T-helper 17 cell (primary cell): ENCODE measurements at regions not wholly inside any gene's neighbourhood (a gene's known extent, or its start where the extent isn't known, plus 50 kb on each side); places are given as distances from the start of the nearest gene placed in this dataset.
A peak's percentile ranks its signal among the peaks of the same experiment; 100 is the strongest.

Source experiments
- ATAC-seq: fragments of 150-1000 bp; cut with Tn5 transposase; 2 replicates; pipeline ENCODE4 v1.10.0; 2021; ENCODE audit warnings: mild to moderate bottlenecking, moderate library complexity
- DNase-seq, 3 donors: peaks; one replicate each; pipeline versions ENCODE4 v3.0.0 to v3.0.0-alpha.2; 2020 to 2021
- H3K9me3 ChIP-seq: one replicate; pipeline ENCODE4 v1.7.0; 2013; ENCODE audit warnings: low read length, mild to moderate bottlenecking; ENCODE audit not compliant: control insufficient read depth, poor library complexity, severe bottlenecking
- H3K27ac Mint-ChIP-seq: one replicate; pipeline ENCODE4 v1.8.0; 2022; ENCODE audit warnings: mild to moderate bottlenecking, moderate library complexity, mixed read lengths
- H3K27me3 Mint-ChIP-seq: one replicate; pipeline ENCODE4 v1.8.0; 2022; ENCODE audit warnings: mixed read lengths
- H3K36me3 Mint-ChIP-seq: one replicate; pipeline ENCODE4 v1.8.0; 2022; ENCODE audit warnings: low read depth, mixed read lengths
- H3K4me1 Mint-ChIP-seq: one replicate; pipeline ENCODE4 v1.8.0; 2022; ENCODE audit warnings: mild to moderate bottlenecking, mixed read lengths
- H3K4me3 Mint-ChIP-seq: one replicate; pipeline ENCODE4 v1.8.0; 2022; ENCODE audit warnings: mild to moderate bottlenecking, moderate library complexity, mixed read lengths

GRCh38 chr6:159105716-159106115 is 60.9 kb upstream of the TAGAP start:
- ATAC-seq, result no peak
- no peak overlapping the region for H3K4me3 Mint-ChIP-seq

GRCh38 chr6:159104931-159105330 is 60.1 kb upstream of the TAGAP start:
- Mint-ChIP-seq H3K4me1 (peaks cover 61% of the 10 kb centered on the region), H3K27ac (peak overlapping the region; percentile 97), H3K4me3 (no peak overlapping the region), H3K36me3 (no peaks in the 10 kb centered on the region), H3K27me3 (no peaks in the 10 kb centered on the region)
- no peak for DNase-seq
- H3K9me3 ChIP-seq, result no peaks in the 10 kb centered on the region
- no peak for ATAC-seq

More at GRCh38 chr6:159105716-159106115, 60.9 kb upstream of the TAGAP start:
- no peaks in the 10 kb centered on the region for H3K27me3 Mint-ChIP-seq
- DNase-seq, result no peak
- peaks cover 60% of the 10 kb centered on the region for H3K4me1 Mint-ChIP-seq
- H3K9me3 ChIP-seq, result no peaks in the 10 kb centered on the region
- peak overlapping the region; percentile 97 for H3K27ac Mint-ChIP-seq
- H3K36me3 Mint-ChIP-seq, result no peaks in the 10 kb centered on the region

GRCh38 chr6:159104163-159104925 is 59.6 kb upstream of the TAGAP start:
- Mint-ChIP-seq H3K4me3 (peak overlapping the region; percentile 75), H3K4me1 (peaks cover 60% of the 10 kb centered on the region), H3K27ac (peak overlapping the region; percentile 97), H3K36me3 (no peaks in the 10 kb centered on the region), H3K27me3 (no peaks in the 10 kb centered on the region)
- ATAC-seq (peak; percentile 66), DNase-seq (peak; percentile 60 to 75 (median 67))
- H3K9me3 ChIP-seq, result no peaks in the 10 kb centered on the region

GRCh38 chr6:159103396-159104162 is 58.8 kb upstream of the TAGAP start:
- Mint-ChIP-seq H3K4me1 (peaks cover 64% of the 10 kb centered on the region), H3K36me3 (no peaks in the 10 kb centered on the region), H3K27me3 (no peaks in the 10 kb centered on the region), H3K4me3 (peak overlapping the region; percentile 75), H3K27ac (peak overlapping the region; percentile 97)
- no peaks in the 10 kb centered on the region for H3K9me3 ChIP-seq
- ATAC-seq (no peak), DNase-seq (no peak)

- peaks cover 59% of the 10 kb centered on the region for H3K4me1 Mint-ChIP-seq
- no peaks in the 10 kb centered on the region for H3K36me3 Mint-ChIP-seq
- DNase-seq, result no peak
- H3K4me3 Mint-ChIP-seq, result no peak overlapping the region
- no peaks in the 10 kb centered on the region for H3K9me3 ChIP-seq
- no peaks in the 10 kb centered on the region for H3K27me3 Mint-ChIP-seq
- no peak overlapping the region for H3K27ac Mint-ChIP-seq
- ATAC-seq, result no peak
Measured at GRCh38 chr6:159102373-159103160, 57.8 kb upstream of the TAGAP start.

GRCh38 chr6:159101656-159102055 is 56.9 kb upstream of the TAGAP start:
- no peaks in the 10 kb centered on the region for H3K9me3 ChIP-seq
- H3K4me3 Mint-ChIP-seq, result no peak overlapping the region
- no peaks in the 10 kb centered on the region for H3K36me3 Mint-ChIP-seq
- no peak for ATAC-seq
- H3K27ac Mint-ChIP-seq, result peak overlapping the region; percentile 86
- no peaks in the 10 kb centered on the region for H3K27me3 Mint-ChIP-seq
- no peak for DNase-seq
- peaks cover 54% of the 10 kb centered on the region for H3K4me1 Mint-ChIP-seq

GRCh38 chr6:159100395-159101182 is 55.8 kb upstream of the TAGAP start:
- Mint-ChIP-seq H3K27me3 (no peaks in the 10 kb centered on the region), H3K4me1 (peaks cover 48% of the 10 kb centered on the region), H3K27ac (peak overlapping the region; percentile 99), H3K36me3 (no peaks in the 10 kb centered on the region), H3K4me3 (peak overlapping the region; percentile 84)
- no peaks in the 10 kb centered on the region for H3K9me3 ChIP-seq
- DNase-seq (no peak), ATAC-seq (no peak)

GRCh38 chr6:159099961-159100360 is 55.2 kb upstream of the TAGAP start:
- no peak for ATAC-seq
- H3K4me3 Mint-ChIP-seq, result peak overlapping the region; percentile 84
- no peaks in the 10 kb centered on the region for H3K9me3 ChIP-seq
- H3K27me3 Mint-ChIP-seq, result no peaks in the 10 kb centered on the region
- peaks cover 50% of the 10 kb centered on the region for H3K4me1 Mint-ChIP-seq
- H3K27ac Mint-ChIP-seq, result peak overlapping the region; percentile 99
- DNase-seq, result no peak
- H3K36me3 Mint-ChIP-seq, result no peaks in the 10 kb centered on the region

- peak overlapping the region; percentile 99 for H3K27ac Mint-ChIP-seq
- no peaks in the 10 kb centered on the region for H3K9me3 ChIP-seq
- H3K27me3 Mint-ChIP-seq, result no peaks in the 10 kb centered on the region
- ATAC-seq, result no peak
- H3K4me1 Mint-ChIP-seq, result peaks cover 50% of the 10 kb centered on the region
- no peaks in the 10 kb centered on the region for H3K36me3 Mint-ChIP-seq
- peak overlapping the region; percentile 90 for H3K4me3 Mint-ChIP-seq
- no peak for DNase-seq
Measured at GRCh38 chr6:159099276-159099675, 54.5 kb upstream of the TAGAP start.

GRCh38 chr6:159098636-159099106 is 53.9 kb upstream of the TAGAP start:
- DNase-seq (peak; percentile 39 to 62 (median 49)), ATAC-seq (peak; percentile 74)
- H3K4me3 Mint-ChIP-seq, result peak overlapping the region; percentile 90
- H3K4me1 Mint-ChIP-seq, result peaks cover 51% of the 10 kb centered on the region
- H3K27ac Mint-ChIP-seq, result peak overlapping the region; percentile 99
- H3K9me3 ChIP-seq, result no peaks in the 10 kb centered on the region
- H3K36me3 Mint-ChIP-seq, result no peaks in the 10 kb centered on the region
- H3K27me3 Mint-ChIP-seq, result no peaks in the 10 kb centered on the region

GRCh38 chr6:159097256-159097655 is 52.5 kb upstream of the TAGAP start:
- DNase-seq (no peak), ATAC-seq (no peak)
- H3K4me3 Mint-ChIP-seq, result no peak overlapping the region
- H3K27ac Mint-ChIP-seq, result peak overlapping the region; percentile 99
- no peaks in the 10 kb centered on the region for H3K9me3 ChIP-seq
- H3K27me3 Mint-ChIP-seq, result no peaks in the 10 kb centered on the region
- H3K36me3 Mint-ChIP-seq, result no peaks in the 10 kb centered on the region
- peaks cover 45% of the 10 kb centered on the region for H3K4me1 Mint-ChIP-seq

GRCh38 chr6:159095616-159096015 is 50.8 kb upstream of the TAGAP start:
- Mint-ChIP-seq H3K27me3 (no peaks in the 10 kb centered on the region), H3K27ac (peak overlapping the region; percentile 95)

More at GRCh38 chr6:159095616-159096015, 50.8 kb upstream of the TAGAP start:
- ATAC-seq (no peak), DNase-seq (no peak)
- no peaks in the 10 kb centered on the region for H3K36me3 Mint-ChIP-seq
- H3K9me3 ChIP-seq, result no peaks in the 10 kb centered on the region
- H3K4me1 Mint-ChIP-seq, result peaks cover 42% of the 10 kb centered on the region
- H3K4me3 Mint-ChIP-seq, result no peak overlapping the region
